SU-DHL-6 (cell line): ENCODE measurements at regions not wholly inside any gene's neighbourhood (a gene's known extent, or its start where the extent isn't known, plus 50 kb on each side); places are given as distances from the start of the nearest gene placed in this dataset.

ENCODE experiments used
- CTCF ChIP-seq: fragments of 200-600 bp; sonication (generic); IDR thresholded peaks from one replicate; pipeline ENCODE4 v1.5.1; 2017; ENCODE audit warnings: antibody characterized with exemption, mild to moderate bottlenecking, low read length, moderate library complexity; ENCODE audit not compliant: insufficient read depth, poor library complexity, severe bottlenecking
- EZH2phosphoT487 ChIP-seq: fragments of 200-600 bp; sonication (generic), shearing (Covaris generic); conservative IDR thresholded peaks from 2 replicates; pipeline ENCODE4 v1.6.1; 2018; ENCODE audit warnings: mild to moderate bottlenecking, antibody characterized with exemption, low read length, moderate library complexity, mixed read lengths

DNA sequence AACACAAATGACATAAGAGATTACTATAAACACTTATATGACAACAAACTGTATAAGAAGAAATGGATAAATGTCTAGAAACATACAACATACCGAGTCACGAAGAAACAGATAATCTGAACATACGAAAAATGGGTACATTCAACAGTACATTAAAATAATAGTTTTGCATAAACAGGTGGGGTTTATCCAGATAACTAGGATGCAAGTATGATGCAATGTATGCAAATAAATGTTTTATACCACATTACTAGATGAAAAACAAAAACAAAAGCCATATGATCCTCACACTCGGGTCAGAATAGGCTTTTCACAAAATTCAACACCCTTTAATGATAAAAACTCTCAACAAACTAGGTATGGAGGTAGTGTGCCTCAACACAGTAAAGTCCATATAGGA, 1585.7 kb downstream of the BRINP3 start:
- TF ChIP-seq CTCF (no peak), EZH2phosphoT487 (no peak)
